H9 (cell line): ENCODE measurements at regions not wholly inside any gene's neighbourhood (a gene's known extent, or its start where the extent isn't known, plus 50 kb on each side); places are given as distances from the start of the nearest gene placed in this dataset.

ENCODE experiments used
- DNase-seq: peaks from one replicate; pipeline ENCODE4 v3.0.0-alpha.2; 2017
- H2AFZ ChIP-seq: one replicate; pipeline ENCODE4 v1.6.1; 2013; ENCODE audit warnings: mild to moderate bottlenecking, low read length, control low read depth, moderate library complexity
- H2AK5ac ChIP-seq: 2 replicates; pipeline ENCODE4 v1.6.1; 2013; ENCODE audit warnings: low read length, control low read depth, mixed read lengths; ENCODE audit not compliant: insufficient read length
- H2BK120ac ChIP-seq: one replicate; pipeline ENCODE4 v1.6.1; 2013; ENCODE audit warnings: low read depth, mild to moderate bottlenecking, low read length, control low read depth, inconsistent platforms; ENCODE audit not compliant: poor library complexity, severe bottlenecking
- H2BK12ac ChIP-seq: 2 replicates; pipeline ENCODE4 v1.6.1; 2013; ENCODE audit warnings: low read length, control low read depth, mixed read lengths, low read depth; ENCODE audit not compliant: insufficient read length
- H2BK15ac ChIP-seq: 2 replicates; pipeline ENCODE4 v1.6.1; 2013; ENCODE audit warnings: low read depth, low read length, control low read depth
- H2BK20ac ChIP-seq: one replicate; pipeline ENCODE4 v1.6.1; 2013; ENCODE audit warnings: low read depth, mild to moderate bottlenecking, low read length, control low read depth, inconsistent platforms; ENCODE audit not compliant: poor library complexity, severe bottlenecking
- H2BK5ac ChIP-seq: 2 replicates; pipeline ENCODE4 v1.6.1; 2013; ENCODE audit warnings: low read length, control low read depth, mixed read lengths; ENCODE audit not compliant: insufficient read length
- H3K14ac ChIP-seq: 2 replicates; pipeline ENCODE4 v1.6.1; 2013; ENCODE audit warnings: low read length, control low read depth; ENCODE audit not compliant: insufficient read depth
- H3K18ac ChIP-seq: 2 replicates; pipeline ENCODE4 v1.6.1; 2013; ENCODE audit warnings: low read depth, mild to moderate bottlenecking, mixed read lengths, low read length, control low read depth; ENCODE audit not compliant: insufficient read length
- H3K23ac ChIP-seq: 2 replicates; pipeline ENCODE4 v1.6.1; 2013; ENCODE audit warnings: low read length, control low read depth, mixed read lengths, low read depth; ENCODE audit not compliant: insufficient read length
- H3K23me2 ChIP-seq: 2 replicates; pipeline ENCODE4 v1.6.1; 2013; ENCODE audit warnings: low read depth, mild to moderate bottlenecking, mixed read lengths, low read length, control low read depth; ENCODE audit not compliant: insufficient read length, poor library complexity, severe bottlenecking
- H3K27ac ChIP-seq: 2 replicates; pipeline ENCODE4 v1.5.1; 2013; ENCODE audit warnings: low read length, control low read depth, mixed read lengths, low read depth; ENCODE audit not compliant: insufficient read length
- H3K27me3 ChIP-seq: 2 replicates; pipeline ENCODE4 v1.6.1; 2013; ENCODE audit warnings: low read length, control low read depth, inconsistent platforms; ENCODE audit not compliant: insufficient read depth
- H3K4ac ChIP-seq: 2 replicates; pipeline ENCODE4 v1.6.1; 2013; ENCODE audit warnings: low read depth, mild to moderate bottlenecking, control low read depth, inconsistent platforms, low read length, moderate library complexity
- H3K4me1 ChIP-seq: 2 replicates; pipeline ENCODE4 v1.6.1; 2013; ENCODE audit warnings: low read length, control low read depth, inconsistent platforms; ENCODE audit not compliant: insufficient read depth
- H3K4me2 ChIP-seq: 2 replicates; pipeline ENCODE4 v1.6.1; 2013; ENCODE audit warnings: low read length, control low read depth, mixed read lengths; ENCODE audit not compliant: insufficient read length, insufficient read depth
- H3K56ac ChIP-seq: 2 replicates; pipeline ENCODE4 v1.6.1; 2013; ENCODE audit warnings: low read depth, mild to moderate bottlenecking, mixed read lengths, low read length, control low read depth; ENCODE audit not compliant: insufficient read length
- H3K79me1 ChIP-seq: 2 replicates; pipeline ENCODE4 v1.6.1; 2013; ENCODE audit warnings: low read depth, mild to moderate bottlenecking, moderate library complexity, low read length, control low read depth, inconsistent platforms; ENCODE audit not compliant: insufficient read depth, poor library complexity, severe bottlenecking
- H3K79me2 ChIP-seq: 2 replicates; pipeline ENCODE4 v1.6.1; 2013; ENCODE audit warnings: low read length, control low read depth, inconsistent platforms; ENCODE audit not compliant: insufficient read depth
- H3K9ac ChIP-seq: 2 replicates; pipeline ENCODE4 v1.6.1; 2013; ENCODE audit warnings: low read length, control low read depth, mixed read lengths; ENCODE audit not compliant: insufficient read length; ENCODE audit errors: extremely low read depth
- H3K9me3 ChIP-seq: one replicate; pipeline ENCODE4 v1.6.1; 2013; ENCODE audit warnings: low read depth, low read length, inconsistent platforms; ENCODE audit not compliant: control insufficient read depth
- H3T11ph ChIP-seq: one replicate; pipeline ENCODE4 v1.6.1; 2013; ENCODE audit warnings: mild to moderate bottlenecking, low read length, control low read depth, inconsistent platforms
- H4K20me1 ChIP-seq: one replicate; pipeline ENCODE4 v1.6.1; 2013; ENCODE audit not compliant: control insufficient read depth, insufficient read length, insufficient read depth
- H4K5ac ChIP-seq: 2 replicates; pipeline ENCODE4 v1.6.1; 2013; ENCODE audit warnings: low read depth, mild to moderate bottlenecking, mixed read lengths, low read length, control low read depth; ENCODE audit not compliant: insufficient read length
- H4K8ac ChIP-seq: replicated peaks from 2 replicates; pipeline ENCODE4 v1.6.1; 2013; ENCODE audit warnings: low read length, control low read depth, mixed read lengths, low read depth; ENCODE audit not compliant: insufficient read length
- H4K91ac ChIP-seq: 2 replicates; pipeline ENCODE4 v1.6.1; 2013; ENCODE audit warnings: low read depth, mild to moderate bottlenecking, moderate library complexity, mixed read lengths, low read length, control low read depth; ENCODE audit not compliant: insufficient read length
- H3K27ac Mint-ChIP-seq, 3 experiments: 2 replicates in 2 of 3; 3 replicates in 1 of 3; pipeline ENCODE4 v1.8.0; 2020 to 2021; ENCODE audit warnings: mixed read lengths in 3 of 3, mild to moderate bottlenecking in 1 of 3, moderate library complexity in 1 of 3
- H3K27me3 Mint-ChIP-seq: 2 replicates; pipeline ENCODE4 v1.8.0; 2021; ENCODE audit warnings: low read depth, mild to moderate bottlenecking, moderate library complexity, mixed read lengths
- H3K36me3 Mint-ChIP-seq, 3 experiments: 2 replicates in 2 of 3; 3 replicates in 1 of 3; pipeline ENCODE4 v1.8.0; 2020 to 2021; ENCODE audit warnings: low read depth in 3 of 3, mixed read lengths in 3 of 3; ENCODE audit not compliant: insufficient read depth in 1 of 3
- H3K4me1 Mint-ChIP-seq, 2 experiments: 2 replicates each; pipeline ENCODE4 v1.8.0; 2020; ENCODE audit warnings: mixed read lengths in 2 of 2
- H3K4me3 Mint-ChIP-seq, 2 experiments: 2 replicates in 1 of 2; 3 replicates in 1 of 2; pipeline ENCODE4 v1.8.0; 2020 to 2021; ENCODE audit warnings: mild to moderate bottlenecking in 2 of 2, mixed read lengths in 2 of 2, moderate library complexity in 1 of 2
- H3K9me3 Mint-ChIP-seq, 2 experiments: 2 replicates in 1 of 2; 3 replicates in 1 of 2; pipeline ENCODE4 v1.8.0; 2020; ENCODE audit warnings: mild to moderate bottlenecking in 2 of 2, mixed read lengths in 2 of 2, moderate library complexity in 1 of 2
- CTCF ChIP-seq: fragments of 200-600 bp; sonication (generic); conservative IDR thresholded peaks from 3 replicates; pipeline ENCODE4 v1.8.0; 2021; ENCODE audit warnings: antibody characterized with exemption, mild to moderate bottlenecking

GRCh38 chr12:24544368-24544767 is 404.5 kb downstream of the BCAT1 start:
- no peak overlapping the region for H3K4me2 ChIP-seq
- Mint-ChIP-seq H3K27ac (no peak overlapping the region), H3K27me3 (no peaks in the 10 kb centered on the region), H3K4me3 (no peak overlapping the region), H3K9me3 (no peaks in the 10 kb centered on the region; a peak in 1 of 5 replicates), H3K4me1 (peaks cover 7% of the 10 kb centered on the region in 2 experiments; a peak in 3 of 4 replicates), H3K36me3 (no peaks in the 10 kb centered on the region)
- no peak overlapping the region for H2AFZ ChIP-seq
- no peaks in the 10 kb centered on the region for H3K23me2 ChIP-seq
- no peak overlapping the region for H2BK12ac ChIP-seq
- no peaks in the 10 kb centered on the region for H3K9me3 ChIP-seq
- no peak overlapping the region for H4K91ac ChIP-seq
- H3K27me3 ChIP-seq = no peaks in the 10 kb centered on the region
- H4K5ac ChIP-seq = no peak overlapping the region
- H4K20me1 ChIP-seq = no peaks in the 10 kb centered on the region
- H3K23ac ChIP-seq = no peak overlapping the region
- no peaks in the 10 kb centered on the region for H3K79me2 ChIP-seq
- no peak overlapping the region for H3K4ac ChIP-seq
- no peak for DNase-seq
- no peak overlapping the region for H3K18ac ChIP-seq
- no peak overlapping the region for H3K9ac ChIP-seq
- H3K56ac ChIP-seq = no peak overlapping the region
- H3K27ac ChIP-seq = no peak overlapping the region
- no peak overlapping the region for H2BK15ac ChIP-seq
- no peak overlapping the region for H4K8ac ChIP-seq
- no peak overlapping the region for H2BK120ac ChIP-seq
- no peak overlapping the region for H3T11ph ChIP-seq
- no peak overlapping the region for H3K14ac ChIP-seq
- no peak overlapping the region for H2BK5ac ChIP-seq
- H2AK5ac ChIP-seq = no peak overlapping the region
- no peaks in the 10 kb centered on the region for H3K4me1 ChIP-seq
- no peaks in the 10 kb centered on the region for H3K79me1 ChIP-seq
- no peak overlapping the region for H2BK20ac ChIP-seq
- no peak for TF ChIP-seq CTCF
